Right lobe of liver (tissue), 6 donors: ENCODE measurements at regions not wholly inside any gene's neighbourhood (a gene's known extent, or its start where the extent isn't known, plus 50 kb on each side); places are given as distances from the start of the nearest gene placed in this dataset.
A peak's percentile ranks its signal among the peaks of the same experiment; 100 is the strongest.

ENCODE experiments used
- ATAC-seq, 4 donors: fragments of 200-7000 bp; cut with Tn5 transposase; one replicate each; pipeline ENCODE4 v1.9.1; 2020; ENCODE audit warnings: mild to moderate bottlenecking in 4 of 4, moderate library complexity in 4 of 4
- DNase-seq, 3 donors: peaks; one replicate each; pipeline ENCODE4 v3.0.0-alpha.2; 2020
- H3K27ac ChIP-seq, 3 donors: fragments of 200-600 bp; one replicate each; pipeline ENCODE4 v1.8.0; 2022
- H3K27me3 ChIP-seq, 2 donors: fragments of 200-600 bp; one replicate each; pipeline ENCODE4 v1.8.0; 2022
- H3K36me3 ChIP-seq, 4 donors: fragments of 200-600 bp; sonication (generic) in 1 of 4; one replicate each; pipeline versions ENCODE4 v1.5.1 to v1.8.0; 2017 to 2022; ENCODE audit warnings: control low read depth in 1 of 4
- H3K4me1 ChIP-seq, 4 donors: fragments of 200-600 bp; sonication (generic) in 1 of 4; one replicate each; pipeline versions ENCODE4 v1.5.1 to v1.8.0; 2017 to 2022; ENCODE audit warnings: control low read depth in 1 of 4
- H3K4me3 ChIP-seq, 3 donors: fragments of 200-600 bp; one replicate each; pipeline ENCODE4 v1.8.0; 2022
- H3K9me3 ChIP-seq, 4 donors: fragments of 200-600 bp; sonication (generic) in 1 of 4; one replicate each; pipeline versions ENCODE4 v1.5.1 to v1.8.0; 2017 to 2022; ENCODE audit warnings: control low read depth in 1 of 4
- CTCF ChIP-seq, 4 donors: fragments of 200-600 bp in 3 of 4; fragments of 450-650 bp in 1 of 4; IDR thresholded peaks; one replicate each; pipeline versions ENCODE4 v1.5.1 to v1.8.0; 2016 to 2022; ENCODE audit warnings: antibody characterized with exemption in 4 of 4, mild to moderate bottlenecking in 2 of 4
- POLR2A ChIP-seq: fragments of 450-650 bp; IDR thresholded peaks from one replicate; pipeline ENCODE4 v1.6.1; 2017; ENCODE audit warnings: antibody characterized with exemption, mild to moderate bottlenecking
- WGBS: methylation state at CpG from one replicate; pipeline ENCODE4 v1.1.6; 2018; ENCODE audit warnings: low coverage, low lambda C conversion rate; ENCODE audit not compliant: insufficient coverage; ENCODE audit errors: missing lambda C conversion rate; 5-methylcytosine and 5-hydroxymethylcytosine counted together
- intact Hi-C, 2 donors: fragments of 100-400 bp; cut with DNase I; formaldehyde crosslinking; loops; one replicate each; pipeline versions ENCODE4 v1.11.2 to v1.14.1; 2022
- donor health status: DM: no; HTN: yes; CAD: no.
- donor health status: DM: no; HTN: no; CAD: no.
- donor health status: DM: no; HTN: no; CAD: no.
- donor health status: DM: no; HTN: yes; CAD: no.
- donor health status: DM: no; HTN: yes; CAD: no.

GRCh38 chrY:15805985-15806384 is 1281.7 kb downstream of the NLGN4Y start:
- no peak for TF ChIP-seq POLR2A
- TF ChIP-seq CTCF (IDR thresholded peaks at IDR 0.05), result no peak
- no peaks in the 10 kb centered on the region for H3K9me3 ChIP-seq
- intact Hi-C loops, result no loop called here
- DNase-seq (peak in 1 of 3 donors; percentile 35), ATAC-seq (peak in 1 of 4 donors; percentile 99)
- no peaks in the 10 kb centered on the region for H3K36me3 ChIP-seq
- no peaks in the 10 kb centered on the region for H3K4me1 ChIP-seq
- no peaks in the 10 kb centered on the region for H3K27me3 ChIP-seq
- H3K4me3 ChIP-seq, result no peak overlapping the region
- H3K27ac ChIP-seq, result no peak overlapping the region

GRCh38 chrY:15814241-15814640 is 1289.9 kb downstream of the NLGN4Y start:
- TF ChIP-seq POLR2A (no peak), CTCF (IDR thresholded peaks at IDR 0.05) (no peak)
- no peak overlapping the region for H3K27ac ChIP-seq
- H3K9me3 ChIP-seq, result no peaks in the 10 kb centered on the region
- H3K4me1 ChIP-seq, result no peaks in the 10 kb centered on the region
- no peaks in the 10 kb centered on the region for H3K36me3 ChIP-seq
- DNase-seq (no peak), ATAC-seq (no peak)
- no CpG with 5 or more reads among the region's 6 CpGs for WGBS
- no peaks in the 10 kb centered on the region for H3K27me3 ChIP-seq
- no peak overlapping the region for H3K4me3 ChIP-seq
- intact Hi-C loops, result no loop called here
